H1 (cell line): ENCODE measurements at regions not wholly inside any gene's neighbourhood (a gene's known extent, or its start where the extent isn't known, plus 50 kb on each side); places are given as distances from the start of the nearest gene placed in this dataset.

Source experiments
- CHD7 ChIP-seq: fragments of 300-600 bp; sonication (generic); IDR thresholded peaks from 2 replicates; pipeline ENCODE4 v1.7.1; 2012; ENCODE audit warnings: low read length, moderate library complexity, mild to moderate bottlenecking, inconsistent platforms; ENCODE audit not compliant: insufficient replicate concordance
- KDM1A ChIP-seq: fragments of 200-600, 300-600 bp; sonication (generic); IDR thresholded peaks from 2 replicates; pipeline ENCODE4 v1.7.1; 2016; ENCODE audit warnings: mild to moderate bottlenecking, low read length, borderline replicate concordance
- KDM4A ChIP-seq: IDR thresholded peaks from one replicate; pipeline ENCODE4 v1.7.1; 2012; ENCODE audit warnings: low read depth, mild to moderate bottlenecking, moderate library complexity, low read length, inconsistent platforms; ENCODE audit not compliant: severe bottlenecking
- RBBP5 ChIP-seq: IDR thresholded peaks from 2 replicates; pipeline ENCODE4 v1.7.1; 2012; ENCODE audit warnings: low read depth, mild to moderate bottlenecking, inconsistent platforms, low read length, moderate library complexity, borderline replicate concordance
- RNF2 ChIP-seq: fragments of 200-900, 300-1000 bp; sonication (generic); IDR thresholded peaks from 2 replicates; pipeline ENCODE4 v1.7.1; 2016; ENCODE audit warnings: borderline replicate concordance, low read depth, mild to moderate bottlenecking, antibody characterized with exemption, low read length; ENCODE audit not compliant: poor library complexity, severe bottlenecking; ENCODE audit errors: missing control alignments
- SIRT6 ChIP-seq: IDR thresholded peaks from one replicate; pipeline ENCODE4 v1.7.1; 2012; ENCODE audit warnings: low read length, inconsistent platforms
- SP4 ChIP-seq: IDR thresholded peaks from 2 replicates; pipeline ENCODE4 v1.6.1; 2012; ENCODE audit warnings: low read length, inconsistent platforms

DNA sequence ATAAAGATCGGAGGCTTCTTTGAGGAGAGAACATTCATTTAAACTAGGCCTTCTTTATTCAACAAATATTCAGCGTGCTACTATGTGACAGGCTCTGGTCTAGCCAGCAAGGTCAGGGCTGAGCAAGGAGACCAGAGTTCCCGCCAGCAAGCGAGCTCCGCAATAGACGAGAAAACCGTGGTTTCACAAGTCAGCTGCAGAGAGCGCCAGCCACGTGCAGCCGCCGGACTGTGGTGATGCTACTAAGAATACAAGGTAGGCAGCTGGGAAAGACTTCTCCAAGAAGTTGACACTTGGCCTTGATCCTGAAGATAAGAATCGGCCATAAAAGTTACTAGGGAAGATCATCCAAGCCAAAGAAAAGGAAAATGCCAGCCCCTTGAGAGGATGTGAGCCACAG, 533.7 kb upstream of the SALL3 start (continued):
- TF ChIP-seq CHD7 (no peak), KDM1A (no peak), RBBP5 (no peak), SIRT6 (no peak), SP4 (no peak), RNF2 (no peak), KDM4A (no peak)
